Activated naive CD8-positive, alpha-beta T cell treated with anti-CD3 and anti-CD28 coated beads, Interleukin-2, amount 10 ng/mL, durations not matched to agents 7 days and 5 days (primary cell): ENCODE measurements at regions not wholly inside any gene's neighbourhood (a gene's known extent, or its start where the extent isn't known, plus 50 kb on each side); places are given as distances from the start of the nearest gene placed in this dataset.
"Not testable (repeated sequence)": the region's sequence is repeated elsewhere in the genome, so short reads cannot be mapped to it uniquely, and the experiment has no call there.

Experiments used
- ATAC-seq: fragments of 150-1000 bp; cut with Tn5 transposase; one replicate; pipeline ENCODE4 v1.10.0; 2021; ENCODE audit warnings: low read depth, moderate library complexity
- POLR2A ChIA-PET: fragments of 350-600 bp; sonication (Branson Sonifier 250); formaldehyde crosslinking; loops from one replicate; lab custom pipeline; 2021; ENCODE audit warnings: antibody characterized with exemption; lab: Charles Lee
- DNase-seq: peaks from one replicate; pipeline ENCODE4 v3.0.0; 2021
- H3K27ac Mint-ChIP-seq: one replicate; pipeline ENCODE4 v1.8.0; 2022; ENCODE audit warnings: mild to moderate bottlenecking, mixed read lengths
- H3K27me3 Mint-ChIP-seq: one replicate; pipeline ENCODE4 v1.8.0; 2022; ENCODE audit warnings: mild to moderate bottlenecking, moderate library complexity, mixed read lengths
- H3K36me3 Mint-ChIP-seq: one replicate; pipeline ENCODE4 v1.8.0; 2021; ENCODE audit warnings: mild to moderate bottlenecking, mixed read lengths
- H3K4me1 Mint-ChIP-seq: one replicate; pipeline ENCODE4 v1.8.0; 2021; ENCODE audit warnings: mixed read lengths
- H3K4me3 Mint-ChIP-seq: one replicate; pipeline ENCODE4 v1.8.0; 2022; ENCODE audit warnings: mild to moderate bottlenecking, moderate library complexity, mixed read lengths
- H3K9me3 Mint-ChIP-seq: one replicate; pipeline ENCODE4 v1.8.0; 2021; ENCODE audit warnings: mixed read lengths

DNA sequence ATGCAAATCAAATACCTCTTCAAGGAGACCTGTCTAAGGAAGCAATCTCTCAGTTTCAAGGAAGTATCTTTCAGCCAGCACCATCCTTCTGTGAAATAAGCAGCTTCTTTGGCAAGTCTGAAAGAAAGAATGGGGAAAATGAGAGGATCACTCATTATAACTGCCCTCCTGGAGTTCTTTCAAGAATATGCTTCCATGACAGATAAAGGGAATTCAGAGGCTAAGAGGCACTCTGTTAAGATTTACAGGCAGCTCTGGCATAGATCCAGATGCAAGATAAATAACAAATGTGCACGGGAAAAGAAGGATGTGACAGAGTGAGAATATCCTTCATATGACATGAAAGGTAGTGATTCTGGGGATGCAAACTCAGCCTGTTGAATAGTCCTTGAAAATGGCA, 348.2 kb upstream of the CCNG1 start:
- Mint-ChIP-seq H3K4me3 (no peak overlapping the region), H3K27ac (no peak overlapping the region), H3K4me1 (no peaks in the 10 kb centered on the region), H3K36me3 (no peaks in the 10 kb centered on the region), H3K9me3 (no peaks in the 10 kb centered on the region), H3K27me3 (no peaks in the 10 kb centered on the region)
- ATAC-seq (no peak), DNase-seq (no peak)
- POLR2A ChIA-PET = no interaction called here

DNA sequence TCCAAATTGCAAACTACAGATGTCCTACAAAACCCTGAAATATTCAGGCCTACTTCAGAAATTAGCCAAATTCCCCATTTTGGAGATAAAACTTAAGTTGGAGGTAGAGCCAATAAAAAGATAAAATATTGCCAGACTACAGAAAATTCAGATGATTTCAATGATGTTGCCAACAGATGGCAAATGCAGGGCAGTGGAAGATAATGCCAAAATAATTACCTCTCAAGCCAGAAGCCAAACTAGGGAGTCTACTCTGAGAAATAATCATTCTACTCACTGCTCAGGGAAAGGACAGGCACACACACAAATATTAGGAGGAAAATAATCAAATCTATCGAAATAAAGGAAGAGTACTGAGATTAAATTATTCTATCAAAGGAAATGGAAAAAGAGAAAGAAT, 347.5 kb upstream of the CCNG1 start:
- POLR2A ChIA-PET = no interaction called here
- H3K4me3 Mint-ChIP-seq = no peak overlapping the region
- H3K36me3 Mint-ChIP-seq = no peaks in the 10 kb centered on the region
- no peak for DNase-seq
- ATAC-seq = no peak
- H3K9me3 Mint-ChIP-seq = no peaks in the 10 kb centered on the region
- H3K27me3 Mint-ChIP-seq = no peaks in the 10 kb centered on the region
- H3K4me1 Mint-ChIP-seq = no peaks in the 10 kb centered on the region
- H3K27ac Mint-ChIP-seq = no peak overlapping the region

DNA sequence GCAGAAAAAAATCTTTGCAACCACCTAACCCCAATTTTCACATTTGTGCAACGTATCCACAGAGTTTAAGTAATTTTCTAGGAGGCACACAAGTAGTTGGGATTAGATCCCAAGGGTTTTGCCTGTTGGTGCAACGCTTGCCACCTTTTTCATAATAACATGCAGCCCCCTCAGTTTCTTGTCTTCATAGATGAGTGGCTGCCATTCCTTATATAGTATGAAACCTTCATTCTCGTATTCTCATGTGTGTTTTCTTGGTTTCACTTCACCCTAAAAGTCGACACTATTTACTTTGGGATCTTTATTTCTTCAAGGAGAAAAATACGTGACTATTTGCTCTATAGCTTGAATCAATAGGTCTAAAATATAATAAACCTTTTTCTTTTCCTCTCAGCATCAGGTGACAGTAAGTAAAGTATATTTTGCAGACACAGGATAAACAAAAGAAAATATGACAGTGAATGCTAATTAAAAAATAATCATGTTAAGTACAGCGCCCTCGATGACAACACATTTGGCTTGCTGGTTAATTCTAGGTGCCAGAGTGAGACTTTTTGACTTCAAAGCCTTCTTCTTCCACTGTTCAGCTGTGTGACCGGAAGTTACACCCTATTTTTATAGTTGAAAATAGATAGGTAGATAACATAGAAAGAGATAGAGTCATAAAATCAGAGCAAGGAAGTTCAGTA, 342.8 kb upstream of the CCNG1 start:
- Mint-ChIP-seq H3K36me3 (no peaks in the 10 kb centered on the region), H3K27ac (no peak overlapping the region), H3K4me1 (no peaks in the 10 kb centered on the region), H3K9me3 (no peaks in the 10 kb centered on the region), H3K4me3 (no peak overlapping the region), H3K27me3 (no peaks in the 10 kb centered on the region)
- DNase-seq (no peak), ATAC-seq (no peak)
- POLR2A ChIA-PET = no interaction called here

DNA sequence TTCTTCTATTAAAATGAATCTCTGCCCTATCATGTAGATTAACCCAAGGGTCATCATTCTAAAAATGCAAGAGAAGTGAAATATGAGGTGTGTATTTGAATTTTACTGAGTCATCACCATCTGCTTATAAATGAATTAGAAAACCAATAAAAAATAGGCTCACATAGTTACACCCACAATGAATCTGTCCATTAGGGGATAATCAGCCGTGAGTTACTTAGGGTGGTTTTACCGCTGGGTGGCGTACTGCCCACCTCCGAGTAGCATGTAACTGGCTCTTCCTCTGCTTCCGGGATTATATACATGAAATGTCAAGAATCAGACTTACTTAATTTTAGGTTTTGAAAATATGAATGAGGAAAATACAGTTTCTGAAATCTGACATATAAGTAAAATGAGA, 332.9 kb upstream of the CCNG1 start:
- DNase-seq = no peak
- H3K27me3 Mint-ChIP-seq = no peaks in the 10 kb centered on the region
- H3K27ac Mint-ChIP-seq = no peak overlapping the region

DNA sequence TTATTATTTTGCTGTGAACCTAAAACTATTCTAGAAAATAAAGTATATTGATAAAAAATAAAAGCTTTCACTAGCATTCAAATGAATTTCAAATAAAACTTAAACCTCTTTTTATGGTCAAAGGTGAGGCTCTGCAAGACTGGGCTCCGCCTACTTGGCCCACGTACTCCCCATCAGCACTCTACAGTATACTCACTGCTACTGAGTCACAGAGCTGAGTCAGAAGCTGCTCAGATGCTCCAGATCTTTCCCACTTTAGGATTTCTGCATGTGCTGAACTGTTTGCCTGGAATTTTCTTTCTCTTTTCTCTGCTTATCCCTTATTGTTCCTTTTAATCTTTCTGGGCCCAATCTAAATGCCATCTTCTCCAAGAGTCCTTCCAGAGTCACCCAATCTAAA, 331.9 kb upstream of the CCNG1 start:
- Mint-ChIP-seq H3K4me3 (no peak overlapping the region), H3K4me1 (no peaks in the 10 kb centered on the region)

More for the DNA sequence above, 332.9 kb upstream of the CCNG1 start:
- H3K4me1 Mint-ChIP-seq = no peaks in the 10 kb centered on the region
- no peak overlapping the region for H3K4me3 Mint-ChIP-seq
- no peaks in the 10 kb centered on the region for H3K36me3 Mint-ChIP-seq
- POLR2A ChIA-PET = no interaction called here
- H3K9me3 Mint-ChIP-seq = peaks cover 7% of the 10 kb centered on the region
- no peak for ATAC-seq

DNA sequence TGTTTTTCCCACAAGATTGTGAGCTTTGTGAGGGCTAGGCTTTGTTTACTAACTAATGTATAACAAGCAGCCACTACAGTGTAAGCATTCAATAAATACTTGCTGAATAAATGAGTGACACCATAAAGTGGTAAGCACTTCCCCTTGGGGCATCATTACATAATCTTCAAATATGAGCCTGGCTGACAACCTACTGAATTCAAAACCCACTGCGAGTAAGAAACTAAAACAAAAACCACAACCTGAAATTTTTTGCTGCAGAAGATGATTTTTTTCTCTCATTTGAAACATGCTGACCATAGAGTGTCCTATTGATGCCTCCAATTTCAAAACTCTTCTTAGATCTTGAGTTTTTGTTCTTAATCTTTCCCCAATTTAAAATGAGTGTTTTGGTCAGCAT, 331.3 kb upstream of the CCNG1 start:
- DNase-seq (no peak), ATAC-seq (no peak)
- Mint-ChIP-seq H3K4me3 (no peak overlapping the region), H3K27ac (no peak overlapping the region), H3K36me3 (no peaks in the 10 kb centered on the region), H3K9me3 (peaks cover 7% of the 10 kb centered on the region), H3K4me1 (no peaks in the 10 kb centered on the region), H3K27me3 (no peaks in the 10 kb centered on the region)
- POLR2A ChIA-PET = no interaction called here

More for the DNA sequence above, 331.9 kb upstream of the CCNG1 start:
- no peak for ATAC-seq
- no peak overlapping the region for H3K27ac Mint-ChIP-seq
- H3K27me3 Mint-ChIP-seq = no peaks in the 10 kb centered on the region
- POLR2A ChIA-PET = no interaction called here
- no peaks in the 10 kb centered on the region for H3K36me3 Mint-ChIP-seq
- DNase-seq = no peak
- H3K9me3 Mint-ChIP-seq = peaks cover 7% of the 10 kb centered on the region

DNA sequence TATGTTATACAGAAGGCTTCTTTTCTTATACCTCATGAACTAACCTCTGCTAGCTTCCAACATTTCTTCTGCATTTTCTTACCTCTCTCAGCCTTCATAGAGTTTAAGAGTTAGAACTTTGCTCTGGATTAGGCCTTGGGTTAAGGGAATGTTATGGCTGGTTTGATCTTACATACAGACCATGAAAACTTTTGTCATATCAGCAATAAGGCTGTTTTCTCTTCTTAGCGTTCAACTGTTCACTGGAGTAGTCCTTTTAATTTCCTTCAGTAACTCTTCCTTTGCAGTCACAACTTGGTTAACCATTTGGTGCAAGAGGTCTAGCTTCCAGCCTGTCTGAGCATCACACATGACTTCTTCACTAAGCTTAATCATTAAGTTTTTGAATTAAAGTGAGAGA, 329.0 kb upstream of the CCNG1 start:
- H3K36me3 Mint-ChIP-seq = no peaks in the 10 kb centered on the region
- H3K9me3 Mint-ChIP-seq = peaks cover 5% of the 10 kb centered on the region
- no peak overlapping the region for H3K4me3 Mint-ChIP-seq
- H3K27ac Mint-ChIP-seq = no peak overlapping the region
- no peaks in the 10 kb centered on the region for H3K4me1 Mint-ChIP-seq
- DNase-seq (no peak), ATAC-seq (no peak)
- POLR2A ChIA-PET = no interaction called here
- no peaks in the 10 kb centered on the region for H3K27me3 Mint-ChIP-seq

DNA sequence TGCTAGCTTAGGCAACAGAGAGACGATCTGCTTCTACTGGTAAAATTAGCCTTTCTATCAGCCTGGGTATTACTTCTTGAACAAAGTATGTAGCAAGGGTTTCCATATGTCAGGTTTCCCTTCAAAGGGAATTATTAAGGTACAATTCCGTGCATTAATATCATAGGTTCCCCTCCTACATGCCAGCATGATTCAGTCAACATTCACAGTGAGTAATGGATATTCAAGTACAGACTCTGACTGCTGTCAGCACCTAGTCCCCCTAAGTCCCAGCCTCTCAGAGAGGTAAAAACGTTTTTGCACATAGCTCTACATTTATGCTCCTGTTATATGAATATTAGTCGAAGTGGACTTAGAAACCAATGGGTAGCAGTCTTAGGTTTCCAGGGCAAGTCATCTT, 322.4 kb upstream of the CCNG1 start:
- ATAC-seq (no peak), DNase-seq (no peak)
- H3K27me3 Mint-ChIP-seq = no peaks in the 10 kb centered on the region
- H3K4me1 Mint-ChIP-seq = no peaks in the 10 kb centered on the region
- H3K36me3 Mint-ChIP-seq = no peaks in the 10 kb centered on the region
- H3K4me3 Mint-ChIP-seq = no peak overlapping the region
- H3K27ac Mint-ChIP-seq = no peak overlapping the region
- POLR2A ChIA-PET = no interaction called here
- H3K9me3 Mint-ChIP-seq = no peaks in the 10 kb centered on the region

DNA sequence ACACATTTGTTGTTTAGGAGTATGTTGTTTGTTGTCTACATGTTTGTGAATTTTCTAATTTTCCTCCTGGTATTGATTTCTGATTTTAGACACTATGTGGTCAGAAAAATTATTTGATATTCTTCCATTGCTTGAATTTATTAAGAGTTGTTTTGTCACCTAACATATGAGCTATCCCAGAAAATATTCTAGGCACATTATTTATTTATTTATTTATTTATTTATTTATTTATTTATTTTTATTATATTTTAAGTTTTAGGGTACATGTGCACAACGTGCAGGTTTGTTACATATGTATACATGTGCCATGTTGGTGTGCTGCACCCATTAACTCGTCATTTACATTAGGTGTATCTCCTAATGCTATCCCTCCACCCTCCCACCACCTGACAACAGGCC, 320.8 kb upstream of the CCNG1 start:
- H3K9me3 Mint-ChIP-seq, ATAC-seq, H3K36me3 Mint-ChIP-seq, POLR2A ChIA-PET, H3K27me3 Mint-ChIP-seq, DNase-seq, H3K27ac Mint-ChIP-seq, H3K4me3 Mint-ChIP-seq, H3K4me1 Mint-ChIP-seq: not testable (repeated sequence)

DNA sequence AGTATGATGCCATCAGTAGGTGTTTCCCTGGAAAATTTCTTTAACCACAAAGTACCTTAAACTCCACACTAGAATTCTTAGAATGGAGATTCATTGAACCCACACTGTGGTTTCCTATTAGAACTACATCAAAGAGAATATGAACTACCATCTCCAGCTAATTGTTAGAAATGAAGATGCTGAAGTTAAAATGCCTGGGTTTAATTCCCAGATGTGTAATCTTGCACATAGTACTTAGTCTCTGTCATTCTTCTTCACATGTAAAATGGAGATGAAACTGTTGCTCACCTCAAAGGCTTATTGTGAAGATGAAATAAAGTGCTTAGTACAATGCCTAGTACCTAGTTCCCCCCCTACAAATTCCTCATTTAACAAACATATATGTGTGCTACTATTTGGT, 303.3 kb upstream of the CCNG1 start:
- POLR2A ChIA-PET = no interaction called here
- no peak overlapping the region for H3K4me3 Mint-ChIP-seq
- no peaks in the 10 kb centered on the region for H3K27me3 Mint-ChIP-seq
- H3K4me1 Mint-ChIP-seq = no peaks in the 10 kb centered on the region
- H3K9me3 Mint-ChIP-seq = peaks cover 4% of the 10 kb centered on the region
- DNase-seq = no peak
- H3K27ac Mint-ChIP-seq = no peak overlapping the region
- no peak for ATAC-seq
- H3K36me3 Mint-ChIP-seq = no peaks in the 10 kb centered on the region

DNA sequence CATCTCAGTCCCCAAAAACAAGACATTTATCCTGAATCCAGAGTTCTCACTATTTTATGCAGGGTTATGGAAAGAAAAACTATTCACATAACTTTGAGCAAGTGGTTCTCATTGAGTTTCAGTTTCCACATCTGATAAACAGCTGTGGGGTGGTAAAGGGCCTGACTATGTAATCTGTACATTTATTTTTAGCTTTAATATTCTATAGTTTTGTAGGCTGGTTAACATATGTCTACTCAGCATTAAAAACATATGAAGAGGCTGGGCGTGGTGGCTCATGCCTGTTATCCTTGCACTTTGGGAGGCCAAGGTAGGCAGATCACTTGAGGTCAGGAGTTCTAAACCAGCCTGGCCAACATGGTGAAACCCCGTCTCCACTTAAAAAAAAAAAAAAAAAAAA, 301.5 kb upstream of the CCNG1 start:
- no peak for DNase-seq
- Mint-ChIP-seq H3K27me3 (no peaks in the 10 kb centered on the region), H3K27ac (no peak overlapping the region), H3K4me1 (no peaks in the 10 kb centered on the region), H3K9me3 (peaks cover 6% of the 10 kb centered on the region), H3K36me3 (no peaks in the 10 kb centered on the region), H3K4me3 (no peak overlapping the region)
- no peak for ATAC-seq
- POLR2A ChIA-PET = no interaction called here

DNA sequence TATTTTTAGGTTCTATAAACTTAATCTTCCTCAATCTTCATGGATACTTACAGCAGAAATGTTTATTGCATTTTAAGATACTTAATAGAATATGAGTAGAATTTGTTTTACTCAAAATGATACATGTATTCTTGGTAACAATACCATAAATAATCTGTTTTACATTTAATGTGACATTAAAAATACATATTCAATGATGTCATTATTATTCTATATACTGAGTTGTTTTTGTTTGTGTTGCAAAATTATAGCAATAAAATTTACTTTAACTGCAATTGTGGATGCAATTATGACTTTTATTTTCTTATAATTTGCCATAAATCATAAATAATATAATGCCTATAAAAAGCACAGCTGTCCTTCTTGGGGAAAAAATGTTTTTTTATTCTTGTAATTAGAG, 275.9 kb upstream of the CCNG1 start:
- H3K27ac Mint-ChIP-seq = no peak overlapping the region
- ATAC-seq = no peak

DNA sequence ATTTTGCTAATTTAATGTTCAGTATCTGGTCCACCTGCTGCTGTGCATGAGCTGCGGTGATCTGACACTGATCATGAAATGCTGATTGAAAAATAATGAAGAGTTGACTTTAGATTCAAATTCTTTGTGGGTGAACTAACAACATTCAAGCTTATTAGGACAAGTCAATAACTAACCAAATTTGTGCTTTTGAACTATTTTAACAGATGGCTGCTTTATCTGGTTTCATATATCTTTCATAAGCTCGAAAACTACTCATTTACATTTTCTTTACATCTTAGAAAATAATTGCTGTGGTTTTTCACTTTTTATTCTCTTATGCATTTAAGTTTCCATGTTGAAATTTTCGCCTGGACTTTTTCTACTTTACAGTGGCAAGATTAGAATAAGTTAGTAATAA, 274.8 kb upstream of the CCNG1 start:
- DNase-seq (no peak), ATAC-seq (no peak)
- peaks cover 2% of the 10 kb centered on the region for H3K9me3 Mint-ChIP-seq
- H3K27me3 Mint-ChIP-seq = no peaks in the 10 kb centered on the region
- H3K4me3 Mint-ChIP-seq = no peak overlapping the region
- H3K4me1 Mint-ChIP-seq = no peaks in the 10 kb centered on the region
- POLR2A ChIA-PET = no interaction called here
- H3K27ac Mint-ChIP-seq = no peak overlapping the region
- H3K36me3 Mint-ChIP-seq = no peaks in the 10 kb centered on the region

More for the DNA sequence above, 275.9 kb upstream of the CCNG1 start:
- Mint-ChIP-seq H3K4me1 (no peaks in the 10 kb centered on the region), H3K9me3 (peaks cover 3% of the 10 kb centered on the region), H3K4me3 (no peak overlapping the region), H3K27me3 (no peaks in the 10 kb centered on the region), H3K36me3 (no peaks in the 10 kb centered on the region)
- POLR2A ChIA-PET = no interaction called here
- no peak for DNase-seq

DNA sequence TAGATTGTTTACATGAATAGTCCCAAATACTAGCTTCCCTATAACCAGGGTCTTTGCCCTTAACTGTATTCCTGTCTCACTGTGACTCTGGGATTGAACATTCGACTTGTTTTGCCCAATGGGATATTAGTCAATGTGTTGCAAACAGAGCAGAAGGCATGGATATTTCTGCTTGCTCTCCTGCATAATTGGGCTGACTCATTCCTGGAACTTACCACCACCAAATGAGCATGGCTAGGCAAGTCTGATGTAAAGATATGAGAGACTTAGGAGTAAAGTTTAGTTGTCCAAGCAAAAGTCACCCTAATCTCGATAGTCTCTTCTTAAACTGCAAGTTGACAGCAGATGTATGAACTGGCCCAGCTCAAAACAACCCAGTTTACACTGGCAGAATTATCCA, 273.5 kb upstream of the CCNG1 start:
- DNase-seq (no peak), ATAC-seq (no peak)
- no peaks in the 10 kb centered on the region for H3K27me3 Mint-ChIP-seq
- peaks cover 4% of the 10 kb centered on the region for H3K9me3 Mint-ChIP-seq
- POLR2A ChIA-PET = no interaction called here
- no peaks in the 10 kb centered on the region for H3K36me3 Mint-ChIP-seq
- H3K4me3 Mint-ChIP-seq = no peak overlapping the region
- H3K4me1 Mint-ChIP-seq = no peaks in the 10 kb centered on the region
- H3K27ac Mint-ChIP-seq = no peak overlapping the region

DNA sequence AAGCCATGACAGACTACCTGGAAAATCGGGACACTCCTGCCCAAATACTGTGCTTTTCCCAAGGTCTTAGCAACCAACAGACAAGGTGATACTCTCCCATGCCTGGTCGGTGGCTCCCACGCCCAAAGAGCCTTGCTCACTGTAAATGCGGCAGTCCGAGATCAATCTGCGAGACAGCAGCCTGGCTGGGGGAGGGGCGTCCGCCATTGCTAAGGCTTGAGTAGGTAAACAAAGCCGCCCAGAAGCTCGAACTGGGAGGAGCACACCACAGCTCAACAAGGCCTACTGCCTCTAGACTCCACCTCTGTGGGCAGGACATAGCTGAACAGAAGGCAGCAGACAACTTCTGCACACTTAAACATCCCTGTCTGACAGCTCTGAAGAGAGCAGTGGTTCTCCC, 272.1 kb upstream of the CCNG1 start:
- ATAC-seq (no peak), DNase-seq (no peak)
- Mint-ChIP-seq H3K27me3 (no peaks in the 10 kb centered on the region), H3K4me3 (no peak overlapping the region), H3K27ac (no peak overlapping the region), H3K4me1 (no peaks in the 10 kb centered on the region), H3K9me3 (peaks cover 6% of the 10 kb centered on the region), H3K36me3 (no peaks in the 10 kb centered on the region)
- POLR2A ChIA-PET = no interaction called here
